Activated T-helper 9 cell treated with anti-CD3 and anti-CD28 coated beads, Interleukin-2, amount 50 U/mL, for 16 hours (primary cell): ENCODE measurements at regions not wholly inside any gene's neighbourhood (a gene's known extent, or its start where the extent isn't known, plus 50 kb on each side); places are given as distances from the start of the nearest gene placed in this dataset.

Source experiments
- DNase-seq: peaks from one replicate; pipeline ENCODE4 v3.0.0-alpha.2; 2020; ENCODE audit warnings: low read depth

GRCh38 chr7:20945451-20945850, 158.8 kb upstream of the SP8 start:
- no peak for DNase-seq

- no peak for DNase-seq
These were observed 166.2 kb upstream of the SP8 start for GRCh38 chr7:20952916-20953315.

GRCh38 chr7:20954711-20955619, 168.3 kb upstream of the SP8 start:
- no peak for DNase-seq

GRCh38 chr7:20958572-20958971, 171.9 kb upstream of the SP8 start:
- no peak for DNase-seq

GRCh38 chr7:20959281-20959680, 172.6 kb upstream of the SP8 start:
- no peak for DNase-seq

- DNase-seq: no peak
These were observed 177.0 kb upstream of the SP8 start for GRCh38 chr7:20963556-20964280.

GRCh38 chr7:20964281-20964918, 177.7 kb upstream of the SP8 start:
- DNase-seq: no peak

- DNase-seq: no peak
These were observed 184.5 kb upstream of the SP8 start for GRCh38 chr7:20971219-20971618.

GRCh38 chr7:20980232-20980631, 193.5 kb upstream of the SP8 start:
- no peak for DNase-seq

GRCh38 chr7:20980668-20981264, 194.1 kb upstream of the SP8 start:
- no peak for DNase-seq

GRCh38 chr7:20988340-20988739, 201.7 kb upstream of the SP8 start:
- no peak for DNase-seq

- DNase-seq: no peak
These were observed 204.9 kb upstream of the SP8 start for GRCh38 chr7:20991544-20991943.

- DNase-seq: no peak
These were observed 207.0 kb upstream of the SP8 start for GRCh38 chr7:20993693-20994092.

- no peak for DNase-seq
These were observed 211.6 kb upstream of the SP8 start for GRCh38 chr7:20998309-20998708.

- DNase-seq: no peak
These were observed 224.5 kb upstream of the SP8 start for GRCh38 chr7:21011153-21011552.

- DNase-seq: no peak
These were observed 227.3 kb upstream of the SP8 start for GRCh38 chr7:21013765-21014539.

- DNase-seq: no peak
These were observed 234.0 kb upstream of the SP8 start for GRCh38 chr7:21020667-21021066.

- DNase-seq: no peak
These were observed 237.3 kb upstream of the SP8 start for GRCh38 chr7:21023841-21024484.

- DNase-seq: no peak
These were observed 237.8 kb upstream of the SP8 start for GRCh38 chr7:21024485-21024867.

- no peak for DNase-seq
These were observed 241.5 kb upstream of the SP8 start for GRCh38 chr7:21028186-21028585.

- no peak for DNase-seq
These were observed 241.9 kb upstream of the SP8 start for GRCh38 chr7:21028599-21028998.
